HCT116 (cell line): ENCODE measurements at regions not wholly inside any gene's neighbourhood (a gene's known extent, or its start where the extent isn't known, plus 50 kb on each side); places are given as distances from the start of the nearest gene placed in this dataset.
"Not testable (repeated sequence)": the region's sequence is repeated elsewhere in the genome, so short reads cannot be mapped to it uniquely, and the experiment has no call there.

Experiments used
- ATAC-seq: fragments of 200-7000 bp; cut with Tn5 transposase; 2 replicates; pipeline ENCODE4 v1.9.1; 2020; ENCODE audit warnings: mild to moderate bottlenecking, moderate library complexity
- BruUV-seq: library from RNA; stranded (reverse); fragments of 400-500 nt; replicated peaks from 2 replicates; lab custom pipeline; 2021; lab: Mats Ljungman, UMichigan
- CTCF ChIA-PET: fragments of 300-600 bp; sonication (Branson Sonifier 250); formaldehyde crosslinking; loops from one replicate; lab custom pipeline; 2021; ENCODE audit warnings: antibody characterized with exemption; lab: Charles Lee
- POLR2A ChIA-PET: fragments of 300-600, 350-600 bp; sonication (Branson Sonifier 250); formaldehyde crosslinking; loops from one replicate; lab custom pipeline; 2021; ENCODE audit warnings: antibody characterized with exemption; lab: Charles Lee
- RAD21 ChIA-PET, 2 experiments: fragments of 300-600 bp; sonication (Branson Sonifier 250); formaldehyde crosslinking; loops; one replicate each; lab custom pipeline; 2023; ENCODE audit warnings: low total read pairs in 2 of 2; ENCODE audit not compliant: uncharacterized antibody in 2 of 2, unreplicated experiment in 2 of 2, low non-redundant PET in 1 of 2; lab: Charles Lee
- DNase-seq: peaks from one replicate; pipeline ENCODE4 v3.0.0-alpha.2; 2010; ENCODE audit warnings: low read depth, low spot score
- H2AFZ ChIP-seq: fragments of 200-600 bp; shearing (Covaris generic), sonication (generic); 2 replicates; pipeline ENCODE4 v1.6.1; 2017; ENCODE audit warnings: low read depth, mixed run types, mixed read lengths, antibody characterized with exemption, low read length; ENCODE audit not compliant: poor library complexity, severe bottlenecking
- H3K27ac ChIP-seq: 2 replicates; pipeline ENCODE4 v1.5.1; 2012; ENCODE audit warnings: low read depth, low read length
- H3K27me3 ChIP-seq: fragments of 200-600 bp; sonication (generic); 2 replicates; pipeline ENCODE4 v1.6.1; 2016; ENCODE audit warnings: mixed run types, low read length, mixed read lengths; ENCODE audit not compliant: insufficient read depth
- H3K36me3 ChIP-seq, 2 experiments: fragments of 200-500 bp in 1 of 2; fragments of 200-600 bp in 1 of 2; sonication (Bioruptor generic) in 1 of 2; sonication (generic) in 1 of 2; 2 replicates each; pipeline versions ENCODE4 v1.5.1 to v1.6.1; 2014 to 2016; ENCODE audit warnings: low read length in 2 of 2, inconsistent platforms in 1 of 2, mixed read lengths in 1 of 2, mixed run types in 1 of 2; ENCODE audit not compliant: insufficient read depth in 2 of 2, control insufficient read depth in 1 of 2
- H3K4me1 ChIP-seq, 2 experiments: fragments of 200-600 bp in 1 of 2; sonication (generic) in 1 of 2; 2 replicates each; pipeline versions ENCODE4 v1.5.1 to v1.6.1; 2012 to 2017; ENCODE audit warnings: low read length in 2 of 2, inconsistent platforms in 1 of 2, mild to moderate bottlenecking in 1 of 2, mixed read lengths in 1 of 2, mixed run types in 1 of 2, moderate library complexity in 1 of 2; ENCODE audit not compliant: insufficient read depth in 2 of 2, control insufficient read depth in 1 of 2
- H3K4me2 ChIP-seq: fragments of 200-600 bp; sonication (generic); 2 replicates; pipeline ENCODE4 v1.6.1; 2017; ENCODE audit warnings: mixed run types, low read length, mixed read lengths
- H3K4me3 ChIP-seq, 2 experiments: fragments of 200-600 bp in 1 of 2; sonication (generic) in 1 of 2; replicated peaks in 1 of 2; 2 replicates each; pipeline ENCODE4 v1.5.1; 2011 to 2016; ENCODE audit warnings: low read length in 2 of 2, control low read depth in 1 of 2, low read depth in 1 of 2, mild to moderate bottlenecking in 1 of 2, mixed read lengths in 1 of 2, mixed run types in 1 of 2
- H3K79me2 ChIP-seq: fragments of 200-600 bp; sonication (generic); 2 replicates; pipeline ENCODE4 v1.6.1; 2017; ENCODE audit warnings: mild to moderate bottlenecking, mixed run types, low read length, moderate library complexity, mixed read lengths; ENCODE audit not compliant: insufficient read depth
- H3K9ac ChIP-seq: fragments of 200-600 bp; sonication (generic); 2 replicates; pipeline ENCODE4 v1.6.1; 2016; ENCODE audit warnings: low read length, mixed read lengths
- H3K9me2 ChIP-seq: fragments of 200-600 bp; sonication (generic), shearing (Covaris generic); 2 replicates; pipeline ENCODE4 v1.6.1; 2017; ENCODE audit warnings: mixed run types, mild to moderate bottlenecking, moderate library complexity; ENCODE audit not compliant: insufficient read depth
- H3K9me3 ChIP-seq, 2 experiments: fragments of 200-500 bp in 1 of 2; fragments of 200-600 bp in 1 of 2; sonication (Bioruptor generic) in 1 of 2; sonication (generic) in 1 of 2; 2 replicates each; pipeline ENCODE4 v1.6.1; 2014 to 2017; ENCODE audit warnings: low read length in 2 of 2, mixed read lengths in 2 of 2, inconsistent platforms in 1 of 2, low read depth in 1 of 2, mild to moderate bottlenecking in 1 of 2, mixed run types in 1 of 2, moderate library complexity in 1 of 2; ENCODE audit not compliant: control insufficient read depth in 1 of 2, insufficient read depth in 1 of 2
- H4K20me1 ChIP-seq: fragments of 200-600 bp; sonication (generic), shearing (Covaris generic); 2 replicates; pipeline ENCODE4 v1.6.1; 2017; ENCODE audit warnings: mixed run types, mild to moderate bottlenecking, moderate library complexity; ENCODE audit not compliant: insufficient read depth
- CEBPB ChIP-seq: IDR thresholded peaks from 2 replicates; pipeline ENCODE4 v1.6.1; 2012; ENCODE audit warnings: low read depth
- CTCF ChIP-seq, 3 experiments: fragments of 200-600 bp in 1 of 3; sonication (generic) in 1 of 3; IDR thresholded peaks in 2 of 3; conservative IDR thresholded peaks in 1 of 3; 2 replicates each; pipeline ENCODE4 v1.5.1; 2012 to 2017; ENCODE audit warnings: low read depth in 2 of 3, low read length in 2 of 3, antibody characterized with exemption in 1 of 3, borderline replicate concordance in 1 of 3, control low read depth in 1 of 3, mild to moderate bottlenecking in 1 of 3, mixed read lengths in 1 of 3, mixed run types in 1 of 3, moderate library complexity in 1 of 3; ENCODE audit not compliant: insufficient read depth in 1 of 3
- EGR1 ChIP-seq: IDR thresholded peaks from 2 replicates; pipeline ENCODE4 v1.6.1; 2012; ENCODE audit warnings: low read depth
- POLR2A ChIP-seq: IDR thresholded peaks from 2 replicates; pipeline ENCODE4 v1.7.0; 2011; ENCODE audit warnings: borderline replicate concordance; ENCODE audit not compliant: insufficient read depth, insufficient read length; ENCODE audit errors: extremely low read depth
- SIN3A ChIP-seq: IDR thresholded peaks from 2 replicates; pipeline ENCODE4 v1.6.1; 2012; ENCODE audit warnings: low read depth
- ZNF274 ChIP-seq: fragments of 200-500 bp; sonication (Bioruptor generic); IDR thresholded peaks from 2 replicates; pipeline ENCODE4 v1.6.1; 2014; ENCODE audit warnings: mild to moderate bottlenecking, low read depth, low read length, inconsistent platforms
- intact Hi-C: fragments of 100-400 bp; cut with micrococcal nuclease; formaldehyde crosslinking; loops from 2 replicates; pipeline ENCODE4 v1.10.0; 2022

DNA sequence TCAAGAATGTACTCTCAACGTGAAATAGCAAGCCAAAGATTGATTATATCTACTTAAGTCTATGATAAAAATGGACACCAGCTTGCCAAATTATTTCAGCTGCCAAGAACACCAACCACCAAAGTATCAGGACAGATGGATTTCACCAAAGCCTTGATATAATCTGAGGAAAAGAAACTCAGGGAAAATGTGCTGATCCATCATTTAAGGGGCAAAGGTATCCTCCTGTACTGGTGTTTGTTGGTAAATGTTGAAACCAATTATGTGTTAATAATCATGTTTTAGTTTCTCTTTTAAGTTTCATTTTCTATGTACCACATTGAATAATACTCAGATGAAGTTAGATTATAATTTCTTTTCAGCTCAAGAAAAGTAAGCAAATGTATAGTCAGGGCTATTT, 1284.3 kb upstream of the TMEM132C start:
- POLR2A ChIA-PET, result no interaction called here
- RAD21 ChIA-PET, result no interaction called here
- Histone ChIP-seq H3K79me2 (no peaks in the 10 kb centered on the region), H3K4me2 (no peak overlapping the region), H3K4me3 (no peak overlapping the region), H2AFZ (no peak overlapping the region), H3K36me3 (no peaks in the 10 kb centered on the region), H3K27me3 (no peaks in the 10 kb centered on the region), H3K27ac (no peak overlapping the region), H4K20me1 (no peaks in the 10 kb centered on the region; the same call in 1 of the 2 replicates)
- ATAC-seq, result no peak
- intact Hi-C loops, result no loop called here
- CTCF ChIA-PET, result no interaction called here
- no TSS peak for BruUV-seq
- DNase-seq, result no peak
- TF ChIP-seq CEBPB (no peak), EGR1 (no peak), ZNF274 (no peak), CTCF (IDR thresholded peaks at IDR 0.05 in 2 of 3, conservative IDR thresholded peaks at IDR 0.05 in 1 of 3; ENCODE audit: borderline replicate concordance in 1 of 3, insufficient read depth in 1 of 3, low read depth in 2 of 3, low read length in 2 of 3) (no peak), POLR2A (no peak), SIN3A (no peak)
- TF ChIP-seq, all 23 proteins: peak for 0
- H3K4me1 ChIP-seq, result no peaks in the 10 kb centered on the region
- H3K9me2 ChIP-seq, result no peaks in the 10 kb centered on the region
- H3K9me3 ChIP-seq, result no peaks in the 10 kb centered on the region
- H3K9ac ChIP-seq, result no peak overlapping the region

DNA sequence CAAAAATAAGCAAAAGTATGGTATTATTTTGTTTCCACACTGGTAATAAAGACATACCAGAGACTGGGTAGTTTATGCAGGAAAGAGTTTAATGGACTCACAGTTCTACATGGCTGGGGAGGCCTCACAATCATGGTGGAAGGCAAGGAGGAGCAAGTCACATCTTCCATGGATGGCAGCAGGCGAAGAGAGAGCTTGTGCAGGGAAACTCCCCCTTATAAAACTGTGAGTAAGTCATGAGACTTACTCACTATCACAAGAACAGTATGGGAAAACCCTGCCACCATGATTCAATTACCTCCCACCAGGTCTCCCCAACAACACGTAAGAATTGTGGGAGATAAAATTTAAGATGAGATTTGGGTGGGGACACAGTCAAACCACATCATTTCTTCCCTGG, 1283.2 kb upstream of the TMEM132C start:
- H3K9me3 ChIP-seq, H3K4me3 ChIP-seq, POLR2A ChIA-PET, H3K4me1 ChIP-seq, H3K79me2 ChIP-seq, H4K20me1 ChIP-seq, DNase-seq, CTCF ChIA-PET, H3K27me3 ChIP-seq, intact Hi-C loops, H3K27ac ChIP-seq, H3K9me2 ChIP-seq, H3K9ac ChIP-seq, H3K36me3 ChIP-seq, H2AFZ ChIP-seq, H3K4me2 ChIP-seq, RAD21 ChIA-PET, BruUV-seq, ATAC-seq: not testable (repeated sequence)

DNA sequence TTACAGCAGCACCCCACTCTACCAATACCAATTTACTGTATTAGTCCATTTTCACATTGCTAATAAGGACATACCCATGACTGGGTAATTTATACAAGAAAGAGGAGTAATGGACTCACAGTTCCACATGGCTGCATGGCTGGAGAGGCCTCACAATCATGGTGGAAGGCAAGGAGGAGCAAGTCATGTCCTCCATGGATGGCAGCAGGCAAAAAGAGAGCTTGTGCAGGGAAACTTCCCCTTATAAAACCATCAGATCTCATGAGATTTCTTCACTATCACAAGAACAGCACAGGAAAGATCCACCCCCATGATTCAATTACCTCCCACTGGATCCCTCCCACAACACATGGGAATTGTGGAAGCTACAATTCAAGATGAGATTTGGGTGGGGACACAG, 1281.3 kb upstream of the TMEM132C start:
- H3K27ac ChIP-seq, H3K9me3 ChIP-seq, RAD21 ChIA-PET, CTCF ChIA-PET, H3K36me3 ChIP-seq, H4K20me1 ChIP-seq, BruUV-seq, H3K9ac ChIP-seq, ATAC-seq, H3K4me1 ChIP-seq, POLR2A ChIA-PET, H3K79me2 ChIP-seq, H3K27me3 ChIP-seq, H2AFZ ChIP-seq, DNase-seq, H3K4me2 ChIP-seq, H3K4me3 ChIP-seq, intact Hi-C loops, H3K9me2 ChIP-seq: not testable (repeated sequence)
